Ishikawa (cell line): ENCODE measurements at regions not wholly inside any gene's neighbourhood (a gene's known extent, or its start where the extent isn't known, plus 50 kb on each side); places are given as distances from the start of the nearest gene placed in this dataset.

ENCODE experiments used
- CEBPB ChIP-seq: IDR thresholded peaks from 2 replicates; pipeline ENCODE4 v1.6.1; 2012
- CREB1 ChIP-seq: IDR thresholded peaks from 2 replicates; pipeline ENCODE4 v1.6.1; 2012; ENCODE audit warnings: low read depth
- MAX ChIP-seq: IDR thresholded peaks from 2 replicates; pipeline ENCODE4 v1.6.1; 2012
- NFIC ChIP-seq: IDR thresholded peaks from 2 replicates; pipeline ENCODE4 v1.6.1; 2012
- RAD21 ChIP-seq: IDR thresholded peaks from 2 replicates; pipeline ENCODE4 v1.6.1; 2012; ENCODE audit warnings: low read depth
- REST ChIP-seq: IDR thresholded peaks from 2 replicates; pipeline ENCODE4 v1.6.1; 2012; ENCODE audit warnings: low read depth, mild to moderate bottlenecking
- TAF1 ChIP-seq: IDR thresholded peaks from 2 replicates; pipeline ENCODE4 v1.6.1; 2012; ENCODE audit warnings: low read depth, mild to moderate bottlenecking
- TCF12 ChIP-seq: IDR thresholded peaks from 2 replicates; pipeline ENCODE4 v1.6.1; 2012; ENCODE audit warnings: low read depth
- YY1 ChIP-seq: IDR thresholded peaks from 2 replicates; pipeline ENCODE4 v1.6.1; 2012; ENCODE audit warnings: low read depth

GRCh38 chr5:121053055-121053985 is 589.2 kb downstream of the PRR16 start:
- TF ChIP-seq REST (no peak), CEBPB (no peak), YY1 (no peak), NFIC (no peak), TAF1 (no peak), MAX (no peak), CREB1 (no peak), RAD21 (no peak), TCF12 (no peak)
